ENCODE measurements at regions not wholly inside any gene's neighbourhood (a gene's known extent, or its start where the extent isn't known, plus 50 kb on each side); places are given as distances from the start of the nearest gene placed in this dataset.

GRCh38 chr4:123547216-123548165 is 150.9 kb downstream of the SPRY1 start:
- Histone ChIP-seq H3K36me3 (ENCODE audit: insufficient read depth, low read length) (no peaks in the 10 kb centered on the region), H3K9me3 (ENCODE audit: low read length) (no peaks in the 10 kb centered on the region), H3K4me3 (ENCODE audit: low read length) (no peak overlapping the region), H3K27ac (ENCODE audit: low read depth, low read length) (no peak overlapping the region), H3K27me3 (ENCODE audit: insufficient read depth, low read length, poor library complexity, severe bottlenecking) (no peaks in the 10 kb centered on the region), H3K4me1 (ENCODE audit: insufficient read depth, low read length) (no peaks in the 10 kb centered on the region)
- H3K4me1 Mint-ChIP-seq, result no peaks in the 10 kb centered on the region
- H3K4me3 Mint-ChIP-seq, result no peak overlapping the region
- no peak for DNase-seq
- peaks cover 0 to 5% (median 3%) of the 10 kb centered on the region in 5 donors for H3K9me3 Mint-ChIP-seq
- peak overlapping the region in 1 of 8 donors; percentile 47 for H3K27ac Mint-ChIP-seq
- H3K27me3 Mint-ChIP-seq, result no peaks in the 10 kb centered on the region
- POLR2A ChIA-PET, result no interaction called here
- CTCF ChIA-PET, result no interaction called here
- no peaks in the 10 kb centered on the region for H3K36me3 Mint-ChIP-seq

DNA sequence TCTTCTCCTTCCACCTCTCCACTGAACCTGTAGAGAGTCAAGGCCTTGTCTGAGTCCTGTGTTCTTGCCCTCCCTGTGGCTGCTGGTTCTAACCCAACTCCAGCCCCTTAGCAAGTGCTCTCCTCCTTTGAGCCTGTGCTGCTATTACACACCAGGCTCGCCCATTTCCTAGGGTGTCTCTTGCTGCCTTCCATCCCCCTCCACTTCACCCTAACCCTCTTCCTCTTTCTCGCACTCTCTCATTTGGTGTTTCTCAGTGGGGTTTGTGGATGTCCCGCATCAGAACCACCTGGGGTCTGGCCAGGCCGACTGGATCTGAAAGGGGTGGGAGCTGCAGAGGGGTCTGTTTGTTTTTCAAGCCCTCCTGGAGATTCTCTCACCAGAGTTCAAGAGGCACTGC is 156.7 kb downstream of the SPRY1 start:
- CTCF ChIA-PET, result no interaction called here

DNA sequence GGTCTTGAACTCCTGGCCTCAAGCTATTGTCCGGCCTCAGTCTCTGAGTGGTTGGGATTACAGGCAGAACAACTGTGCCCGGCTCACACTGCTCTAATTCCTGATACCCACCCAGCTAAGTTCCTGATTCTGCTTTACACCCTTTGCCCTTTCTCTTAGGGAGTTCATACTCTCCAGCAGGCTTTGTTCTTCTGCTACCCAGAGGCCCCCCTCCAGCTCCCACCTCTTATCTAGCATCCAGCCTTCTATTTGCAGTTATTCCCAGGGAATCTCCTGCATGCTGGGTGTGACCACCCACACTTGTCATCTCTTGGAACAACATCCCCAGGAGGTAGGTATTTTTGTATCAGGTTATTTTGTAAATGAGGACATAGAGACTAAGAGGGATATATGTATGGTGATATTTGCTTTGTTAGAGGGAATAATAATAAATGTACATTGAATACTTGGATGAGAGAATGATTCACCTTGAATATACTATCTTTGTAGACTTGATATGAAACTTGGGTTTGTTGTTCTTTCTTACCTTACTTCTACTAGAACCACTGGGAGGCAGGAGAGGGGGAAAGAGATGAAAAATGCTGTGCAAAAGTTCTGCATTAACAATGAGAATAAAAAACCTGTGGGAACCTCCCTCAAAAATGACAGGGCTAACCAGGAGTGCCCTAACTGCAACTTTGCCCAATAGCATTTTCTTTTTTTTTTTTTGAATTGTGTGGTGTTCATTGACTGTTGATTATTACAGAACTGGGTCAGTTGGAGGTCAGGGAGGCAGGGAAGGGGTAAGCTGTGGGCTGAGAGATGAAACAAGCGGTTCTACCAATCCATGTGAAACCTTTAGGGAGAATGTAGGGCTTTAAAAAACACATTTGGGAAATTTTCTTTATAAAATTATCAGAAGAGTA is 157.4 kb downstream of the SPRY1 start:
- Mint-ChIP-seq H3K27me3 (peaks cover 0 to 4% of the 10 kb centered on the region in 2 donors), H3K4me1 (peaks cover 0 to 6% (median 2%) of the 10 kb centered on the region in 3 donors)
- POLR2A ChIA-PET, result no interaction called here

More for the DNA sequence above, 156.7 kb downstream of the SPRY1 start:
- no peak overlapping the region for H3K27ac ChIP-seq (ENCODE audit: low read depth, low read length)
- H3K36me3 Mint-ChIP-seq, result no peaks in the 10 kb centered on the region
- H3K27ac Mint-ChIP-seq, result peak overlapping the region in 1 of 8 donors; percentile 7
- no peaks in the 10 kb centered on the region for H3K36me3 ChIP-seq (ENCODE audit: insufficient read depth, low read length)
- H3K27me3 Mint-ChIP-seq, result peaks cover 0 to 2% of the 10 kb centered on the region in 2 donors
- DNase-seq, result no peak
- H3K27me3 ChIP-seq (ENCODE audit: insufficient read depth, low read length, poor library complexity, severe bottlenecking), result no peaks in the 10 kb centered on the region
- POLR2A ChIA-PET, result no interaction called here
- H3K4me1 ChIP-seq (ENCODE audit: insufficient read depth, low read length), result no peaks in the 10 kb centered on the region
- H3K4me1 Mint-ChIP-seq, result peaks cover 0 to 6% (median 2%) of the 10 kb centered on the region in 3 donors
- no peak overlapping the region for H3K4me3 ChIP-seq (ENCODE audit: low read length)
- H3K4me3 Mint-ChIP-seq, result no peak overlapping the region
- H3K9me3 ChIP-seq (ENCODE audit: low read length), result no peaks in the 10 kb centered on the region
- H3K9me3 Mint-ChIP-seq, result peaks cover 0 to 5% (median 3%) of the 10 kb centered on the region in 5 donors

GRCh38 chr4:123554801-123555232 is 158.2 kb downstream of the SPRY1 start:
- Histone ChIP-seq H3K4me3 (ENCODE audit: low read length) (no peak overlapping the region), H3K27ac (ENCODE audit: low read depth, low read length) (no peak overlapping the region), H3K36me3 (ENCODE audit: insufficient read depth, low read length) (no peaks in the 10 kb centered on the region), H3K27me3 (ENCODE audit: insufficient read depth, low read length, poor library complexity, severe bottlenecking) (no peaks in the 10 kb centered on the region), H3K4me1 (ENCODE audit: insufficient read depth, low read length) (no peaks in the 10 kb centered on the region), H3K9me3 (ENCODE audit: low read length) (no peaks in the 10 kb centered on the region)
- Mint-ChIP-seq H3K27me3 (peaks cover 0 to 5% of the 10 kb centered on the region in 2 donors), H3K4me1 (peaks cover 0 to 6% (median 2%) of the 10 kb centered on the region in 3 donors), H3K27ac (no peak overlapping the region), H3K9me3 (peaks cover 0 to 3% (median under 1%) of the 10 kb centered on the region in 5 donors), H3K36me3 (no peaks in the 10 kb centered on the region), H3K4me3 (no peak overlapping the region)
- no peak for DNase-seq
- ChIA-PET CTCF (interaction anchor here (1.1 kb wide), 1 partner anchor 18 kb away, joined by 6 read pairs; no protein-coding TSS in a partner anchor), POLR2A (no interaction called here)

More for the DNA sequence above, 157.4 kb downstream of the SPRY1 start:
- no peak overlapping the region for H3K4me3 ChIP-seq (ENCODE audit: low read length)
- CTCF ChIA-PET, result interaction anchor here (1.1 kb wide), 1 partner anchor 18 kb away, joined by 6 read pairs; no protein-coding TSS in a partner anchor
- Mint-ChIP-seq H3K27ac (peak overlapping the region in 3 of 8 donors; percentile 16 to 80 (median 74)), H3K9me3 (peaks cover 0 to 5% (median 3%) of the 10 kb centered on the region in 5 donors), H3K4me3 (no peak overlapping the region), H3K36me3 (no peaks in the 10 kb centered on the region)
- no peaks in the 10 kb centered on the region for H3K9me3 ChIP-seq (ENCODE audit: low read length)
- no peaks in the 10 kb centered on the region for H3K27me3 ChIP-seq (ENCODE audit: insufficient read depth, low read length, poor library complexity, severe bottlenecking)
- H3K36me3 ChIP-seq (ENCODE audit: insufficient read depth, low read length), result no peaks in the 10 kb centered on the region
- no peak for DNase-seq
- no peak overlapping the region for H3K27ac ChIP-seq (ENCODE audit: low read depth, low read length)
- no peaks in the 10 kb centered on the region for H3K4me1 ChIP-seq (ENCODE audit: insufficient read depth, low read length)

GRCh38 chr4:123555233-123555806 is 158.7 kb downstream of the SPRY1 start:
- peaks cover 0 to 3% (median 0%) of the 10 kb centered on the region in 5 donors for H3K9me3 Mint-ChIP-seq
- no peak overlapping the region for H3K4me3 Mint-ChIP-seq
- H3K9me3 ChIP-seq (ENCODE audit: low read length), result no peaks in the 10 kb centered on the region
- POLR2A ChIA-PET, result no interaction called here
- CTCF ChIA-PET, result interaction anchor here (1.1 kb wide), 1 partner anchor 19 kb away, joined by 6 read pairs; no protein-coding TSS in a partner anchor
- DNase-seq, result no peak
- H3K4me3 ChIP-seq (ENCODE audit: low read length), result no peak overlapping the region
- H3K27me3 ChIP-seq (ENCODE audit: insufficient read depth, low read length, poor library complexity, severe bottlenecking), result no peaks in the 10 kb centered on the region
- no peaks in the 10 kb centered on the region for H3K36me3 Mint-ChIP-seq
- H3K27ac Mint-ChIP-seq, result no peak overlapping the region
- no peak overlapping the region for H3K27ac ChIP-seq (ENCODE audit: low read depth, low read length)
- peaks cover 0 to 6% (median 2%) of the 10 kb centered on the region in 3 donors for H3K4me1 Mint-ChIP-seq
- no peaks in the 10 kb centered on the region for H3K4me1 ChIP-seq (ENCODE audit: insufficient read depth, low read length)
- H3K36me3 ChIP-seq (ENCODE audit: insufficient read depth, low read length), result no peaks in the 10 kb centered on the region
- H3K27me3 Mint-ChIP-seq, result peaks cover 0 to 5% of the 10 kb centered on the region in 2 donors

DNA sequence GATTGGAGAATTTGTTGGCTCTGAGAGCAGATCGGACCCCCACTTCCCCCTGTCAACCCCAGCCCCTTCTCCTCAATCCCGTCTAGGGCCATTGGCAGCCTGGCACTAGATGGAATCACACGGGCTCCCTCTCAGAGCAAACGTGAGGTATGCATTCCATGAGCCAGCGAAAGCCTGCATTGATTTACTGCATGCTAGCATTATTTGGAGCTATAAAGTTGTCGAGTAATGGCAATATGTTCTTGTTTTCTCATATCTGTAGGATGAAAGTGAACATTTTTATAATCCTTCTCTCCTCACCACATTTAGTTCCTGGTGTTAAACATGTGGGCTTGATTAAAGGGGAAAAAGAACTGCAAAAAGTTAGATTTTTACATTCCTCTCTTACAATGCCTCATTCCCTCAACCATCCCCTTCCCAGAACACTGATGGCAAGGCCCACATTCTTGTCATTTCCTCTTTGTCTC is 159.2 kb downstream of the SPRY1 start:
- no peaks in the 10 kb centered on the region for H3K27me3 ChIP-seq (ENCODE audit: insufficient read depth, low read length, poor library complexity, severe bottlenecking)
- Mint-ChIP-seq H3K9me3 (peaks cover 0 to 2% (median 0%) of the 10 kb centered on the region in 5 donors), H3K27ac (peak overlapping the region in 1 of 8 donors; percentile 36), H3K4me1 (peaks cover 0 to 6% (median 2%) of the 10 kb centered on the region in 3 donors), H3K4me3 (no peak overlapping the region), H3K36me3 (no peaks in the 10 kb centered on the region), H3K27me3 (peaks cover 0 to 5% of the 10 kb centered on the region in 2 donors)
- ChIA-PET POLR2A (no interaction called here), CTCF (no interaction called here)
- no peaks in the 10 kb centered on the region for H3K9me3 ChIP-seq (ENCODE audit: low read length)
- no peak for DNase-seq
- no peak overlapping the region for H3K27ac ChIP-seq (ENCODE audit: low read depth, low read length)
- no peak overlapping the region for H3K4me3 ChIP-seq (ENCODE audit: low read length)
- H3K36me3 ChIP-seq (ENCODE audit: insufficient read depth, low read length), result no peaks in the 10 kb centered on the region
- H3K4me1 ChIP-seq (ENCODE audit: insufficient read depth, low read length), result no peaks in the 10 kb centered on the region

DNA sequence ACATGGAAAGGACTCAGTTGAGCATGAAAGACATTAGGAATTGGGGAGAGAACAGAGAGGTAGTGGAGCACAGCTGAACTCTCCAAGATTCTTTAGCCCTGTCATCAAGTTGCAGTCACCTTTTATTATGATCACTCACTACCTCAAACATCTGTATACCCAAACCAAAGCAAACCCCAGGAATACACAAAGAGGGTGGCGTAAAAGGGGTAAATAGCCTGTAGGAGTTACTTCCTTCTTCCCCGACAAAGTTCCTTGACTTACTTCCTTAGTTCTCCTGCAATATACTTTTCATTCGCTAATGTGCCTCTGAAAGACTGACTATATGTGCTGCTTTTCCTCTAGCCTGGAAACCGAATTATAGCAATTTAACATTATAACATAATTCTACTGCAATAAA is 159.9 kb downstream of the SPRY1 start:
- Mint-ChIP-seq H3K9me3 (no peaks in the 10 kb centered on the region), H3K4me3 (no peak overlapping the region), H3K27ac (no peak overlapping the region), H3K36me3 (no peaks in the 10 kb centered on the region), H3K27me3 (peaks cover 0 to 5% of the 10 kb centered on the region in 2 donors), H3K4me1 (peaks cover 0 to 6% (median 2%) of the 10 kb centered on the region in 3 donors)
- H3K9me3 ChIP-seq (ENCODE audit: low read length), result no peaks in the 10 kb centered on the region
- CTCF ChIA-PET, result no interaction called here
- no peaks in the 10 kb centered on the region for H3K4me1 ChIP-seq (ENCODE audit: insufficient read depth, low read length)
- H3K4me3 ChIP-seq (ENCODE audit: low read length), result no peak overlapping the region
- POLR2A ChIA-PET, result no interaction called here
- no peaks in the 10 kb centered on the region for H3K27me3 ChIP-seq (ENCODE audit: insufficient read depth, low read length, poor library complexity, severe bottlenecking)
- H3K27ac ChIP-seq (ENCODE audit: low read depth, low read length), result no peak overlapping the region
- H3K36me3 ChIP-seq (ENCODE audit: insufficient read depth, low read length), result no peaks in the 10 kb centered on the region
- no peak for DNase-seq
